ENCODE measurements at regions not wholly inside any gene's neighbourhood (a gene's known extent, or its start where the extent isn't known, plus 50 kb on each side); places are given as distances from the start of the nearest gene placed in this dataset.

GRCh38 chr16:64459821-64460220, 662.0 kb downstream of the CDH11 start:
- no peak overlapping the region for H3T11ph ChIP-seq (ENCODE audit: low read length)
- no peak overlapping the region for H2BK20ac ChIP-seq (ENCODE audit: low read depth, low read length, poor library complexity, severe bottlenecking)
- Mint-ChIP-seq H3K4me1 (peaks cover 5 to 8% of the 10 kb centered on the region in 2 experiments), H3K9me3 (no peaks in the 10 kb centered on the region), H3K36me3 (ENCODE audit: insufficient read depth in 1 of 3, low read depth in 3 of 3) (no peaks in the 10 kb centered on the region; a peak in 1 of 7 replicates), H3K4me3 (no peak overlapping the region), H3K27ac (no peak overlapping the region), H3K27me3 (ENCODE audit: low read depth) (no peaks in the 10 kb centered on the region)
- no peak overlapping the region for H2BK120ac ChIP-seq (ENCODE audit: low read depth, low read length, poor library complexity, severe bottlenecking)
- no peaks in the 10 kb centered on the region for H3K23me2 ChIP-seq (ENCODE audit: insufficient read length, low read depth, low read length, poor library complexity, severe bottlenecking)
- no peak overlapping the region for H2AK5ac ChIP-seq (ENCODE audit: insufficient read length, low read length)
- no CpG with 5 or more reads among the region's 1 CpG for WGBS (ENCODE audit: extremely low coverage, insufficient read length, low lambda C conversion rate)
- no peaks in the 10 kb centered on the region for H4K20me1 ChIP-seq (ENCODE audit: control insufficient read depth, insufficient read depth, insufficient read length)
- no peak overlapping the region for H3K4ac ChIP-seq (ENCODE audit: low read depth, low read length)
- 0 out of 2 replicates have a peak, but pooled peaks cover 2% of the 10 kb centered on the region for H3K4me1 ChIP-seq (ENCODE audit: insufficient read depth, low read length)
- no peak overlapping the region for H3K14ac ChIP-seq (ENCODE audit: insufficient read depth, low read length)
- H2BK15ac ChIP-seq (ENCODE audit: low read depth, low read length): no peak overlapping the region
- H3K23ac ChIP-seq (ENCODE audit: insufficient read length, low read depth, low read length): no peak overlapping the region
- no peaks in the 10 kb centered on the region for H3K9me3 ChIP-seq (ENCODE audit: control insufficient read depth, low read depth, low read length)
- H2AFZ ChIP-seq (ENCODE audit: low read length): no peak overlapping the region
- no peak overlapping the region for H3K18ac ChIP-seq (ENCODE audit: insufficient read length, low read depth, low read length)
- no peak overlapping the region for H2BK12ac ChIP-seq (ENCODE audit: insufficient read length, low read depth, low read length)
- H3K79me2 ChIP-seq (ENCODE audit: insufficient read depth, low read length): no peaks in the 10 kb centered on the region
- TF ChIP-seq CTCF (conservative IDR thresholded peaks at IDR 0.05): no peak
- H3K27me3 ChIP-seq (ENCODE audit: insufficient read depth, low read length): no peaks in the 10 kb centered on the region
- no peak overlapping the region for H4K5ac ChIP-seq (ENCODE audit: insufficient read length, low read depth, low read length)
- H4K91ac ChIP-seq (ENCODE audit: insufficient read length, low read depth, low read length): no peak overlapping the region
- no peak overlapping the region for H3K9ac ChIP-seq (ENCODE audit: extremely low read depth, insufficient read length, low read length)
- no peak overlapping the region for H3K27ac ChIP-seq (ENCODE audit: insufficient read length, low read depth, low read length)
- no peaks in the 10 kb centered on the region for H3K79me1 ChIP-seq (ENCODE audit: insufficient read depth, low read depth, low read length, poor library complexity, severe bottlenecking)
- H2BK5ac ChIP-seq (ENCODE audit: insufficient read length, low read length): no peak overlapping the region
- no peak overlapping the region for H3K56ac ChIP-seq (ENCODE audit: insufficient read length, low read depth, low read length)
- no peak overlapping the region for H3K4me2 ChIP-seq (ENCODE audit: insufficient read depth, insufficient read length, low read length)
- H4K8ac ChIP-seq (replicated peaks; ENCODE audit: insufficient read length, low read depth, low read length): no peak overlapping the region
- DNase-seq: no peak

Data from H9 (cell line).